ENCODE measurements at regions not wholly inside any gene's neighbourhood (a gene's known extent, or its start where the extent isn't known, plus 50 kb on each side); places are given as distances from the start of the nearest gene placed in this dataset.

DNA sequence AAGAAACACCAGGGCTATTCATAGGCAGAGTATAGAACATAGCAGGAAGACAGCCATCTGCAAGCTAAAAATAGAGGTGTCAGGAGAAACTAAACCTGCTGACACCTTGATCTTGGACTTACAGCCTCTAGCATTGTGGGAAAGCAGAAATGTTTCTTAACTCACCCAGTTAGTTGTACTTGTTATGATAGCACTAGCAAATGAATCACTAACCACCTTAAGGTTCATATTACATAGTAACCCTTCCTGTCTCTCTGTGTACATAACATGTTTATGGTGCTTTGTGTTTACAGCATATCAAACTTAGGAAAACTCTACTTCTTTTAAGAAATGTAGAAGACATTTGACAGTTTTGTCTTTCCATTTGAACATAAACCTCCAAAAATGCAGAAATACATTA, 1031.3 kb downstream of the FSCB start:
- H3K36me3 ChIP-seq: no peaks in the 10 kb centered on the region
- no peak overlapping the region for H3K27ac ChIP-seq
- no peaks in the 10 kb centered on the region for H3K4me1 ChIP-seq
- TF ChIP-seq POLR2AphosphoS5 (IDR thresholded peaks at IDR 0.05): no peak
- TF ChIP-seq EP300 (IDR thresholded peaks at IDR 0.05; ENCODE audit: low read depth): no peak
- no peak for TF ChIP-seq POLR2A (IDR thresholded peaks at IDR 0.05)
- TF ChIP-seq, protein P1, sequence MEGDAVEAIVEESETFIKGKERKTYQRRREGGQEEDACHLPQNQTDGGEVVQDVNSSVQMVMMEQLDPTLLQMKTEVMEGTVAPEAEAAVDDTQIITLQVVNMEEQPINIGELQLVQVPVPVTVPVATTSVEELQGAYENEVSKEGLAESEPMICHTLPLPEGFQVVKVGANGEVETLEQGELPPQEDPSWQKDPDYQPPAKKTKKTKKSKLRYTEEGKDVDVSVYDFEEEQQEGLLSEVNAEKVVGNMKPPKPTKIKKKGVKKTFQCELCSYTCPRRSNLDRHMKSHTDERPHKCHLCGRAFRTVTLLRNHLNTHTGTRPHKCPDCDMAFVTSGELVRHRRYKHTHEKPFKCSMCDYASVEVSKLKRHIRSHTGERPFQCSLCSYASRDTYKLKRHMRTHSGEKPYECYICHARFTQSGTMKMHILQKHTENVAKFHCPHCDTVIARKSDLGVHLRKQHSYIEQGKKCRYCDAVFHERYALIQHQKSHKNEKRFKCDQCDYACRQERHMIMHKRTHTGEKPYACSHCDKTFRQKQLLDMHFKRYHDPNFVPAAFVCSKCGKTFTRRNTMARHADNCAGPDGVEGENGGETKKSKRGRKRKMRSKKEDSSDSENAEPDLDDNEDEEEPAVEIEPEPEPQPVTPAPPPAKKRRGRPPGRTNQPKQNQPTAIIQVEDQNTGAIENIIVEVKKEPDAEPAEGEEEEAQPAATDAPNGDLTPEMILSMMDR (IDR thresholded peaks at IDR 0.05): no peak
- no peak for DNase-seq
- H3K4me3 ChIP-seq: no peak overlapping the region
- no peaks in the 10 kb centered on the region for H3K27me3 ChIP-seq
- H3K9me3 ChIP-seq: no peaks in the 10 kb centered on the region
- in situ Hi-C loops (cut with MboI; ENCODE audit: low pct_ligation_motif_present in 1 of 4, low pct_unique_long_range_greater_than_20kb in 1 of 4, low sequenced_read_pairs in 3 of 4): no loop called here
- intact Hi-C loops (cut with DNase I; ENCODE audit: low total_unique reads): no loop called here

DNA sequence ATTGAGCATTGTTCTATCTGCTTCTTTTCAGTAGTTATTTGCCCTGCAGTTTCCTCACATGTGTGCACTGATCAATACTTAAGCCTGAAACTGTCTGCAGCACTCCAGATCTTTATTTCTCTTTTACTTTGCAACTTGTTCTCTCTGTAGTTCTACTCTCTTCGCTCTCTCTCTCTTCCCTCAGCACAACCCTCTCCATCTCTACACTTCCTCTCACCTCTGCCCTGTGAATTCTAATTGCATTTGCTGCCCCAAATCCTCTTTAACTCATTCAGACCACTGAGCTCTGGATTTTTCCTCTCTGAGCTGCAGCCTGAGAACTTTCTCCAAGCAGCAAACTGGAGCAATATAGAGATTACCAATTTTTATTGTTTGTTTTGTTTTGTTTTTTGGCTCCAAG, 1035.5 kb downstream of the FSCB start:
- intact Hi-C loops (cut with DNase I; ENCODE audit: low total_unique reads): no loop called here
- 77 to 85% methylated on average over 1 of the region's 1 CpG for WGBS, 2 donors (ENCODE audit: low coverage in 1 of 2)
- TF ChIP-seq, protein P1 (IDR thresholded peaks at IDR 0.05): no peak
- no peak for TF ChIP-seq EP300 (IDR thresholded peaks at IDR 0.05; ENCODE audit: low read depth)
- no peak for TF ChIP-seq POLR2AphosphoS5 (IDR thresholded peaks at IDR 0.05)
- no peak for TF ChIP-seq POLR2A (IDR thresholded peaks at IDR 0.05)

DNA sequence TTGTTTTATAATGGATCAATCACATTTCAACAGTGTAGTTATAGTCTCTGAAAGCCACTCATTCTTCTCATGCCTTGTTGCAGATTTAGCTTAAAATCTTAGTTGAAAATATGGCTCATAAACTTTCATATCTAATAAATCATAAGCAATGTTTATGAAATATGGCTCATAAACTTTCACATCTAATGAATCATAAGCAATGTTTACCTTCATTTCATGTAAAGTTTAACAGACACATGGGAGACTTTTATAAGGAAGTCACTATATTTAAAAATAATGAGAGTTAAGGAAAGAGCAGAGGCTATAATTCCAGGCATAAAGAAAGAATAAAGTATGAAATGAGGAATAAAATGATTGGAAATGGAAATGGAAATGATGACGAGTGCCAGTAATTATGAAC, 1042.1 kb downstream of the FSCB start:
- Histone ChIP-seq H3K4me3 (no peak overlapping the region), H3K27me3 (no peaks in the 10 kb centered on the region), H3K9me3 (no peaks in the 10 kb centered on the region), H3K27ac (no peak overlapping the region), H3K4me1 (no peaks in the 10 kb centered on the region), H3K36me3 (no peaks in the 10 kb centered on the region)
- intact Hi-C loops (cut with DNase I; ENCODE audit: low total_unique reads): no loop called here
- TF ChIP-seq EP300 (IDR thresholded peaks at IDR 0.05; ENCODE audit: low read depth) (no peak), POLR2AphosphoS5 (IDR thresholded peaks at IDR 0.05) (no peak), POLR2A (IDR thresholded peaks at IDR 0.05) (no peak)
- TF ChIP-seq, protein P1 (IDR thresholded peaks at IDR 0.05): no peak
- DNase-seq: no peak
- in situ Hi-C loops (cut with MboI; ENCODE audit: low pct_ligation_motif_present in 1 of 4, low pct_unique_long_range_greater_than_20kb in 1 of 4, low sequenced_read_pairs in 3 of 4): no loop called here
- WGBS, 2 donors (ENCODE audit: low coverage in 1 of 2): 62 to 64% methylated on average over 1 of the region's 1 CpG

More for the DNA sequence above, 1035.5 kb downstream of the FSCB start:
- H3K27ac ChIP-seq: no peak overlapping the region
- no peaks in the 10 kb centered on the region for H3K36me3 ChIP-seq
- no peaks in the 10 kb centered on the region for H3K27me3 ChIP-seq
- DNase-seq: no peak
- no peak overlapping the region for H3K4me3 ChIP-seq
- in situ Hi-C loops (cut with MboI; ENCODE audit: low pct_ligation_motif_present in 1 of 4, low pct_unique_long_range_greater_than_20kb in 1 of 4, low sequenced_read_pairs in 3 of 4): no loop called here
- no peaks in the 10 kb centered on the region for H3K9me3 ChIP-seq
- no peaks in the 10 kb centered on the region for H3K4me1 ChIP-seq

DNA sequence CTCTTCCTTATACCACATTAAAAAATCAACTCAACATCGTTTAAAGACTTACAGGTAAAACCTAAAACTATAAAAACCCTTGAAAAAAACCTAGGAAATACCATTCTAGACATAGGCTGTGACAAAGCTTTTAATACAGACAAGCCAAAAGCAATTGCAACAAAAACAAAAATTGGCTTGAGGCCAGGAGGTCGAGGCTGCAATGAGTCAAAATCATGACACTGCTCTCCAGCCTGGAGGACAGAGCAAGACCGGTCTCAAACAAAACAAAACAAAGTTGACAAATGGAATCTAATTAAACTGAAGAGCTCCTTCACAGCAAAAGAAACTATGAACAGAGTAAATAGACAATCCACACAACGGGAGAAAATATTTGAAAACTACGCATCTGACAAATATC, 1057.8 kb downstream of the FSCB start:
- Histone ChIP-seq H3K4me3 (no peak overlapping the region), H3K27ac (no peak overlapping the region), H3K27me3 (no peaks in the 10 kb centered on the region), H3K4me1 (no peaks in the 10 kb centered on the region), H3K36me3 (no peaks in the 10 kb centered on the region), H3K9me3 (no peaks in the 10 kb centered on the region)
- WGBS, 2 donors (ENCODE audit: low coverage in 1 of 2): 52 to 56% methylated on average over 5 of the region's 5 CpGs
- intact Hi-C loops (cut with DNase I; ENCODE audit: low total_unique reads) (no loop called here), in situ Hi-C loops (cut with MboI; ENCODE audit: low pct_ligation_motif_present in 1 of 4, low pct_unique_long_range_greater_than_20kb in 1 of 4, low sequenced_read_pairs in 3 of 4) (no loop called here)
- TF ChIP-seq EP300 (IDR thresholded peaks at IDR 0.05; ENCODE audit: low read depth): no peak
- no peak for TF ChIP-seq POLR2A (IDR thresholded peaks at IDR 0.05)
- TF ChIP-seq, protein P1 (IDR thresholded peaks at IDR 0.05): no peak
- TF ChIP-seq POLR2AphosphoS5 (IDR thresholded peaks at IDR 0.05): no peak
- DNase-seq: no peak
